Suprapubic skin (tissue), 4 donors: ENCODE measurements at regions not wholly inside any gene's neighbourhood (a gene's known extent, or its start where the extent isn't known, plus 50 kb on each side); places are given as distances from the start of the nearest gene placed in this dataset.

Experiments used
- DNase-seq, 2 donors: peaks; one replicate each; pipeline ENCODE4 v3.0.0-alpha.2; 2019; ENCODE audit warnings: low spot score in 2 of 2
- H3K27ac ChIP-seq: fragments of 200-600 bp; sonication (generic); one replicate; pipeline ENCODE4 v1.5.1; 2019
- H3K27me3 ChIP-seq: fragments of 200-600 bp; sonication (generic); one replicate; pipeline ENCODE4 v1.5.1; 2019
- H3K36me3 ChIP-seq: fragments of 200-600 bp; sonication (generic); one replicate; pipeline ENCODE4 v1.5.1; 2019
- H3K4me1 ChIP-seq: fragments of 200-600 bp; sonication (generic); one replicate; pipeline ENCODE4 v1.5.1; 2019
- H3K4me3 ChIP-seq: fragments of 200-600 bp; sonication (generic); one replicate; pipeline ENCODE4 v1.5.1; 2019; ENCODE audit warnings: mild to moderate bottlenecking
- H3K9me3 ChIP-seq: fragments of 200-600 bp; sonication (generic); one replicate; pipeline ENCODE4 v1.5.1; 2019
- CTCF ChIP-seq, 2 donors: fragments of 200-600 bp in 1 of 2; fragments of 450-650 bp in 1 of 2; sonication (generic) in 1 of 2; IDR thresholded peaks; one replicate each; pipeline ENCODE4 v1.5.1; 2016 to 2019; ENCODE audit warnings: antibody characterized with exemption in 2 of 2, mild to moderate bottlenecking in 1 of 2, moderate library complexity in 1 of 2
- EP300 ChIP-seq: sonication (generic); formaldehyde crosslinking; IDR thresholded peaks from one replicate; pipeline ENCODE4 v1.6.1; 2017; ENCODE audit warnings: antibody characterized with exemption
- POLR2A ChIP-seq, 2 donors: fragments of 450-650 bp; IDR thresholded peaks; one replicate each; pipeline ENCODE4 v1.6.1; 2017; ENCODE audit warnings: antibody characterized with exemption in 2 of 2, mild to moderate bottlenecking in 2 of 2, moderate library complexity in 2 of 2
- POLR2AphosphoS5 ChIP-seq, 3 donors: sonication (generic); formaldehyde crosslinking; IDR thresholded peaks; one replicate each; pipeline ENCODE4 v1.6.1; 2017; ENCODE audit warnings: antibody characterized with exemption in 3 of 3
- WGBS: methylation state at CpG from one replicate; pipeline ENCODE4 v1.1.5; 2018; 5-methylcytosine and 5-hydroxymethylcytosine counted together

- Histone ChIP-seq H3K27ac (no peak overlapping the region), H3K4me1 (peaks cover 32% of the 10 kb centered on the region)
- 47% methylated on average over 3 of the region's 3 CpGs for WGBS
Measured at GRCh38 chr6:71395731-71396409, 107.3 kb downstream of the OGFRL1 start.

DNA sequence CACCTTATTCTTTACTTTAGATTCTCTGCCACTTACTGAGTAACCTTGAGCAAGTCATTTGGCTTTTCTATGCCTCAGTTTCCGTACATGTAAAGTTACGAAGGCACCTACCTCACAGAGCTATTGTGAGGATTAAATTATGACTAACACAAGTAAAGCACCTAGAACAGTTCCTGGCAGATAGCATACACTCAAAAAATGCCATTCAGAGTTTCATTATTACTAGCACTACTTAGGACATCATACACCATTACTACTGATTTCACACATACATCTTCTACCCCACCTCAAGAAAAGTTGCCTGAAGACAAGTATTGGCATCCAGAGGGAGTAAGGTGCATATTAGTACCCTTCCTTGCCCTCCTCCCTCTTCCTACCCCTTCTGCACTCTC is 107.8 kb downstream of the OGFRL1 start:
- no peak for DNase-seq
- peaks cover 32% of the 10 kb centered on the region for H3K4me1 ChIP-seq
- 84% methylated on average over 2 of the region's 2 CpGs for WGBS
- no peaks in the 10 kb centered on the region for H3K9me3 ChIP-seq
- no peak for TF ChIP-seq EP300
- TF ChIP-seq POLR2A (IDR thresholded peaks at IDR 0.05): no peak
- no peak for TF ChIP-seq POLR2AphosphoS5 (IDR thresholded peaks at IDR 0.05)
- no peak for TF ChIP-seq CTCF (IDR thresholded peaks at IDR 0.05)
- H3K27ac ChIP-seq: no peak overlapping the region
- H3K4me3 ChIP-seq: no peak overlapping the region
- no peaks in the 10 kb centered on the region for H3K27me3 ChIP-seq
- no peaks in the 10 kb centered on the region for H3K36me3 ChIP-seq

More at GRCh38 chr6:71395731-71396409, 107.3 kb downstream of the OGFRL1 start:
- no peak for DNase-seq
- Histone ChIP-seq H3K4me3 (no peak overlapping the region), H3K27me3 (no peaks in the 10 kb centered on the region), H3K9me3 (no peaks in the 10 kb centered on the region), H3K36me3 (no peaks in the 10 kb centered on the region)
- TF ChIP-seq EP300: no peak
- TF ChIP-seq POLR2A (IDR thresholded peaks at IDR 0.05): no peak
- no peak for TF ChIP-seq CTCF (IDR thresholded peaks at IDR 0.05)
- no peak for TF ChIP-seq POLR2AphosphoS5 (IDR thresholded peaks at IDR 0.05)

GRCh38 chr6:71399279-71399678 is 110.7 kb downstream of the OGFRL1 start:
- no peak for DNase-seq
- 48% methylated on average over 2 of the region's 2 CpGs for WGBS
- peaks cover 18% of the 10 kb centered on the region for H3K4me1 ChIP-seq

GRCh38 chr6:71400852-71401251 is 112.2 kb downstream of the OGFRL1 start:
- Histone ChIP-seq H3K9me3 (no peaks in the 10 kb centered on the region), H3K27ac (no peak overlapping the region), H3K4me3 (no peak overlapping the region), H3K4me1 (peaks cover 2% of the 10 kb centered on the region), H3K27me3 (no peaks in the 10 kb centered on the region), H3K36me3 (no peaks in the 10 kb centered on the region)
- no peak for TF ChIP-seq POLR2A (IDR thresholded peaks at IDR 0.05)
- no peak for TF ChIP-seq CTCF (IDR thresholded peaks at IDR 0.05)
- no peak for TF ChIP-seq POLR2AphosphoS5 (IDR thresholded peaks at IDR 0.05)
- TF ChIP-seq EP300: no peak
- DNase-seq: no peak

More at GRCh38 chr6:71399279-71399678, 110.7 kb downstream of the OGFRL1 start:
- H3K27me3 ChIP-seq: no peaks in the 10 kb centered on the region
- TF ChIP-seq CTCF (IDR thresholded peaks at IDR 0.05) (no peak), POLR2A (IDR thresholded peaks at IDR 0.05) (no peak), EP300 (no peak), POLR2AphosphoS5 (IDR thresholded peaks at IDR 0.05) (no peak)
- H3K27ac ChIP-seq: no peak overlapping the region
- H3K4me3 ChIP-seq: no peak overlapping the region
- H3K36me3 ChIP-seq: no peaks in the 10 kb centered on the region
- H3K9me3 ChIP-seq: no peaks in the 10 kb centered on the region

GRCh38 chr6:71402096-71402495 is 113.5 kb downstream of the OGFRL1 start:
- TF ChIP-seq CTCF (IDR thresholded peaks at IDR 0.05): no peak
- no peak for TF ChIP-seq EP300
- no peak for TF ChIP-seq POLR2A (IDR thresholded peaks at IDR 0.05)
- TF ChIP-seq POLR2AphosphoS5 (IDR thresholded peaks at IDR 0.05): no peak
- H3K4me1 ChIP-seq: no peaks in the 10 kb centered on the region
- H3K27me3 ChIP-seq: no peaks in the 10 kb centered on the region
- WGBS: 77% methylated on average over 3 of the region's 3 CpGs
- no peak for DNase-seq
- H3K36me3 ChIP-seq: no peaks in the 10 kb centered on the region
- no peak overlapping the region for H3K4me3 ChIP-seq
- H3K9me3 ChIP-seq: no peaks in the 10 kb centered on the region
- no peak overlapping the region for H3K27ac ChIP-seq
